ENCODE measurements at regions not wholly inside any gene's neighbourhood (a gene's known extent, or its start where the extent isn't known, plus 50 kb on each side); places are given as distances from the start of the nearest gene placed in this dataset.

GRCh38 chr18:34028324-34028723 lies 196.4 kb downstream of the NOL4 start:
- no peak overlapping the region for H3K4me2 ChIP-seq (ENCODE audit: unreplicated experiment)
- DNase-seq = no peak
- no peak overlapping the region for H3K9ac ChIP-seq
- no peaks in the 10 kb centered on the region for H3K9me3 ChIP-seq (ENCODE audit: low read depth)
- 36 to 38% methylated on average over 2 of the region's 2 CpGs for WGBS, 2 experiments (ENCODE audit: low coverage in 1 of 2, low lambda C conversion rate in 2 of 2, missing lambda C conversion rate in 2 of 2)
- no peak overlapping the region for H2AFZ ChIP-seq
- H3K4me3 ChIP-seq = no peak overlapping the region
- no peaks in the 10 kb centered on the region for H3K36me3 ChIP-seq (ENCODE audit: low read depth)
- in situ Hi-C loops (cut with MboI) = no loop called here
- no peaks in the 10 kb centered on the region for H4K20me1 ChIP-seq (ENCODE audit: insufficient read depth)
- no peak overlapping the region for H3K27ac ChIP-seq
- no peaks in the 10 kb centered on the region for H3K4me1 ChIP-seq (ENCODE audit: insufficient read depth)
- H3K27me3 ChIP-seq (replicated peaks; ENCODE audit: insufficient read depth) = no peaks in the 10 kb centered on the region
- H3K79me2 ChIP-seq (ENCODE audit: insufficient read depth) = no peaks in the 10 kb centered on the region
- TF ChIP-seq EZH2phosphoT487 (IDR thresholded peaks at IDR 0.05; ENCODE audit: insufficient read depth, low read depth) (no peak), EZH2 (IDR thresholded peaks at IDR 0.05; ENCODE audit: insufficient read depth, poor library complexity, severe bottlenecking) (no peak)
- no peaks in the 10 kb centered on the region for H3K9me2 ChIP-seq (ENCODE audit: insufficient read depth)
- H3F3A ChIP-seq (ENCODE audit: insufficient read depth) = no peaks in the 10 kb centered on the region

GRCh38 chr18:34025191-34025801 lies 199.4 kb downstream of the NOL4 start:
- H3K27ac ChIP-seq = no peak overlapping the region
- H3K4me3 ChIP-seq = no peak overlapping the region
- H3K4me1 ChIP-seq (ENCODE audit: insufficient read depth) = no peaks in the 10 kb centered on the region
- H3K27me3 ChIP-seq (replicated peaks; ENCODE audit: insufficient read depth) = no peaks in the 10 kb centered on the region
- 24 to 76% methylated on average over 1 of the region's 1 CpG for WGBS, 2 experiments (ENCODE audit: low coverage in 1 of 2, low lambda C conversion rate in 2 of 2, missing lambda C conversion rate in 2 of 2)
- no peak overlapping the region for H3K4me2 ChIP-seq (ENCODE audit: unreplicated experiment)
- H3K79me2 ChIP-seq (ENCODE audit: insufficient read depth) = no peaks in the 10 kb centered on the region
- H3F3A ChIP-seq (ENCODE audit: insufficient read depth) = no peaks in the 10 kb centered on the region
- TF ChIP-seq EZH2 (IDR thresholded peaks at IDR 0.05; ENCODE audit: insufficient read depth, poor library complexity, severe bottlenecking) (no peak), EZH2phosphoT487 (IDR thresholded peaks at IDR 0.05; ENCODE audit: insufficient read depth, low read depth) (no peak)
- in situ Hi-C loops (cut with MboI) = no loop called here
- no peak for DNase-seq
- no peaks in the 10 kb centered on the region for H3K9me2 ChIP-seq (ENCODE audit: insufficient read depth)
- H3K9ac ChIP-seq = no peak overlapping the region
- no peak overlapping the region for H2AFZ ChIP-seq
- H4K20me1 ChIP-seq (ENCODE audit: insufficient read depth) = no peaks in the 10 kb centered on the region
- H3K36me3 ChIP-seq (ENCODE audit: low read depth) = no peaks in the 10 kb centered on the region
- H3K9me3 ChIP-seq (ENCODE audit: low read depth) = no peaks in the 10 kb centered on the region

- Histone ChIP-seq H3K79me2 (ENCODE audit: insufficient read depth) (no peaks in the 10 kb centered on the region), H3K27me3 (replicated peaks; ENCODE audit: insufficient read depth) (no peaks in the 10 kb centered on the region), H4K20me1 (ENCODE audit: insufficient read depth) (no peaks in the 10 kb centered on the region), H3K9ac (no peak overlapping the region), H3K9me3 (ENCODE audit: low read depth) (no peaks in the 10 kb centered on the region), H3K4me2 (ENCODE audit: unreplicated experiment) (no peak overlapping the region), H3K4me3 (no peak overlapping the region), H3K4me1 (ENCODE audit: insufficient read depth) (no peaks in the 10 kb centered on the region), H2AFZ (no peak overlapping the region), H3K27ac (no peak overlapping the region), H3F3A (ENCODE audit: insufficient read depth) (no peaks in the 10 kb centered on the region), H3K9me2 (ENCODE audit: insufficient read depth) (no peaks in the 10 kb centered on the region), H3K36me3 (ENCODE audit: low read depth) (no peaks in the 10 kb centered on the region)
- in situ Hi-C loops (cut with MboI) = no loop called here
- peak; percentile 0 for DNase-seq
- WGBS, 2 experiments (ENCODE audit: low coverage in 1 of 2, low lambda C conversion rate in 2 of 2, missing lambda C conversion rate in 2 of 2) = 6 to 11% methylated on average over 4 of the region's 4 CpGs
- no peak for TF ChIP-seq EZH2phosphoT487 (IDR thresholded peaks at IDR 0.05; ENCODE audit: insufficient read depth, low read depth)
- no peak for TF ChIP-seq EZH2 (IDR thresholded peaks at IDR 0.05; ENCODE audit: insufficient read depth, poor library complexity, severe bottlenecking)
Observed at GRCh38 chr18:34023471-34023870, 201.2 kb downstream of the NOL4 start.

GRCh38 chr18:34018336-34018735 lies 206.4 kb downstream of the NOL4 start:
- Histone ChIP-seq H3K4me2 (ENCODE audit: unreplicated experiment) (no peak overlapping the region), H3K9me3 (ENCODE audit: low read depth) (no peaks in the 10 kb centered on the region), H3K27ac (no peak overlapping the region), H3K4me3 (no peak overlapping the region), H3K4me1 (ENCODE audit: insufficient read depth) (no peaks in the 10 kb centered on the region), H3K36me3 (ENCODE audit: low read depth) (no peaks in the 10 kb centered on the region), H4K20me1 (ENCODE audit: insufficient read depth) (no peaks in the 10 kb centered on the region), H3K79me2 (ENCODE audit: insufficient read depth) (no peaks in the 10 kb centered on the region), H3F3A (ENCODE audit: insufficient read depth) (no peaks in the 10 kb centered on the region), H3K27me3 (replicated peaks; ENCODE audit: insufficient read depth) (no peaks in the 10 kb centered on the region), H3K9ac (no peak overlapping the region), H2AFZ (no peak overlapping the region), H3K9me2 (ENCODE audit: insufficient read depth) (no peaks in the 10 kb centered on the region)
- no peak for TF ChIP-seq EZH2phosphoT487 (IDR thresholded peaks at IDR 0.05; ENCODE audit: insufficient read depth, low read depth)
- TF ChIP-seq EZH2 (IDR thresholded peaks at IDR 0.05; ENCODE audit: insufficient read depth, poor library complexity, severe bottlenecking) = no peak
- in situ Hi-C loops (cut with MboI) = no loop called here
- DNase-seq = no peak
- WGBS, 2 experiments (ENCODE audit: low coverage in 1 of 2, low lambda C conversion rate in 2 of 2, missing lambda C conversion rate in 2 of 2) = 46 to 56% methylated on average over 1 of the region's 1 CpG

- Histone ChIP-seq H3K9me2 (ENCODE audit: insufficient read depth) (no peaks in the 10 kb centered on the region), H3K4me3 (no peak overlapping the region), H4K20me1 (ENCODE audit: insufficient read depth) (no peaks in the 10 kb centered on the region), H3K79me2 (ENCODE audit: insufficient read depth) (no peaks in the 10 kb centered on the region), H2AFZ (no peak overlapping the region), H3K9ac (no peak overlapping the region), H3K4me1 (ENCODE audit: insufficient read depth) (no peaks in the 10 kb centered on the region), H3K27ac (no peak overlapping the region), H3K27me3 (replicated peaks; ENCODE audit: insufficient read depth) (no peaks in the 10 kb centered on the region), H3K4me2 (ENCODE audit: unreplicated experiment) (no peak overlapping the region), H3K36me3 (ENCODE audit: low read depth) (no peaks in the 10 kb centered on the region), H3K9me3 (ENCODE audit: low read depth) (no peaks in the 10 kb centered on the region), H3F3A (ENCODE audit: insufficient read depth) (no peaks in the 10 kb centered on the region)
- no peak for DNase-seq
- TF ChIP-seq EZH2 (IDR thresholded peaks at IDR 0.05; ENCODE audit: insufficient read depth, poor library complexity, severe bottlenecking) (no peak), EZH2phosphoT487 (IDR thresholded peaks at IDR 0.05; ENCODE audit: insufficient read depth, low read depth) (no peak)
- in situ Hi-C loops (cut with MboI) = no loop called here
- 0% methylated on average over 1 of the region's 1 CpG for WGBS, 2 experiments (ENCODE audit: low coverage in 1 of 2, low lambda C conversion rate in 2 of 2, missing lambda C conversion rate in 2 of 2)
Observed at GRCh38 chr18:34003687-34004086, 221.0 kb downstream of the NOL4 start.
